ENCODE measurements at regions not wholly inside any gene's neighbourhood (a gene's known extent, or its start where the extent isn't known, plus 50 kb on each side); places are given as distances from the start of the nearest gene placed in this dataset.

GRCh38 chr15:93830221-93831080 is 400.9 kb upstream of the MCTP2 start:
- DNase-seq (ENCODE audit: low read depth in 1 of 2, low spot score in 1 of 2): no peak

DNA sequence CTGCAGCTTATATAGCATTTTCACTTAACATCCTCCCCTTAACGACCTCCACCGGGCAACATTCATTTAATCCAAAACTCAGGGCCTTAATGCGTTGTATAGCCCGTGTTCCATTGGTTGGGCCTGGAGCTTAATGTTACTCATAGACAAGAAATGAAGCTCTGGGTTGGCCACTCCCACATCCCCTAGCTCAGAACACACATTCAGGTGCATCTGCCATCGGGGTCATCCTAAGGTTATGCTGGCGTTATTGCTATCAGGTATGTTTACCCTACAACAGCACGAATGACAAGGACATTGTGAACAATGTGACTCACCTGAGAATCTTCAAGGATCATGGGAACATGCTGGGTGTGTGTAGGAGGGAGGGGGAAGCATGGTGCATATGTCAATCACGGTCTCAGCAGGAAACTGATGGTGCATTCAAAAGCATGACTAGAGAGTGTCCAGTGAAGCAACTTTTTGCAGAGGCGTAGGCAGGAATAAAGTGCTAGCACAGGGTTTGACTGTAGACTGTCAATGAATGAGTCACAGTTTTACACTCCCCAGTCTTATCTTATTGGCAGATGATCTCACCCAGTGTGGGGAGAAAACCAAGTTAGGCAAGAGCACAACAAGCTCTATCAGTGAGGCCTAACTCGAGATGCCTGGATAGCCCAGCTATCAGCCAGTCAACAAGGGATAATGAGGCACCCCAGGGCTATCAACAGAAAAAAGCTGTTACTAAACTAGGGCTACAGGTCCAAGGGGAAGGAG is 402.1 kb upstream of the MCTP2 start:
- DNase-seq (ENCODE audit: low read depth in 1 of 2, low spot score in 1 of 2): no peak

GRCh38 chr15:93826790-93827189 is 404.6 kb upstream of the MCTP2 start:
- no peak for DNase-seq (ENCODE audit: low read depth in 1 of 2, low spot score in 1 of 2)

DNA sequence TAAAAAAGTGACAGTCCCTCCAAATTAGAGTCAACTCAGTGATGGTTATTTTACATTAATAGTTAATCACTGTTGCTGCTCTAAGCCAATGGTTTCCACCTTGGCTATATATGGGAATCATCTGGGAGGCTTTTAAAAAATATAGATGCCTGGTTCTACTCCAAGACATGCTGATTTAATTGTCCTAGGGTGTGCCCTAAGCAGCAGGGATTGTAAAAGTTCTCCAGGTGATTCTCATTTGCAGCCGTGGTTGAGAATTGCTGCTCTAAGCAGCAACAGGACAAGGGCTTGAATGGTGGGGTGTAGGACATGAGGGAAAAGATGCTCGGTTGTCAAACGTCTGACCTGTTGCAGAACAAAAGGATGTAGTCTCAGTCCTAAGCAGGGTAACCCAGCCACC is 405.1 kb upstream of the MCTP2 start:
- DNase-seq (ENCODE audit: low read depth in 1 of 2, low spot score in 1 of 2): no peak

DNA sequence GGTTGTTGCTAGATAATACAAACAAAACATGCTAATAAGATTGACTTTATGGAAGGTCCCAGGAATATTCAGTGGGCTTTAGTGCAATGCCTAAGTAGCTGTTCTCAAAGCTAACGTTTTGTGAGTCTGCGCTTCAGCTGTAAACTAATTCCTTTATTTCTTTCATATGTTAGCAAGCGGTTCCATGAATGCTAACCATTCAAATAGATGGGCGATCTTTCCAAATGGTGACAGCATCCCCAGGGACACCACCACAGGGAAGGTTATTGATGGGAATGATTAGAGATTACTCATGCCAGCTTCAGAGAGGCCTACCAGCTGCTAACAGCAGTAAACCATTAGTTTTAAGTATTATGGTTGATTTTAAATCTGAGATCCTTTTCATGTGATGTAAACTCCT is 405.7 kb upstream of the MCTP2 start:
- no peak for DNase-seq (ENCODE audit: low read depth in 1 of 2, low spot score in 1 of 2)

DNA sequence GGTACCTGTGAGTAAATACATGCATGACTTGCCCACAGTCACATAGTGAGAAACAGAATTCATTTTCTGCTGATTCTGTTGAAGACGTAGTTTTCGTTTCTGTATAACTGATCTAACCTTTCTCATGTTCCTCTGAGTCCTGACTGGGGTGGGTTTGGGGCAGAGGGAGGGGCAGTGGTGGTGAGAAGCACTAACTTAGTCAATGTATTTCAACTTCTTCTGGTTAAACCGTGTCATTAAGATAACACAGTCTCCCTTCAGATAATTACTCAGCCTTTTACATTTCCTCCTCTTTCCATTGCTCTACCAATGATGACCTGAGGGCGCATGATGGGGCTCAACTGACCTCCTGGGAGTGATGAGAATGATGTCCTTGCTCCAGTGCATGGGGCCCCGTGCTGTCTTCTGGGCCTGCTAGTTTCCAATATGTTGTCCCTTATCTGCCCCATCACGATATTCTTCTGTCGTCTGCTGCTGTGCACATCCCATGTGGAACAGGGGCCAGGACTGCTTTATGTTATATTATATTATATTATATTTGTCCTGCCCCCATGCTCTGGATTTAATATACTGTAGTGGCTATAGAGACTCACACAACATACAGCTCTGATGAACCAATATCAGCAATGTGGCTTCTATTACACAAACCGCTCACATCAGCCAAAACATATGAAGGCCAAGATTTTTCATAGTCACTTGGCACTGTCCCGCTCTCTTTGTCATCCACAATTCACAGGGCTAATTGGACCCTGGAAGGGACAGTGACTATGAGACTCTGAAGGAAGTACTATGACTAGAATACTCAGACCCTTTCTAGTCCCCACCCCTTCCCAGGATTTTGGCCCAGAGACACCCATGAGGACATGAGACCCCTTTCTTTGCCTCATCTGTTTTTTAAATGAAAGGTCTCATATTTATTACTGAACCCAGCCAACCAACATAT is 407.1 kb upstream of the MCTP2 start:
- DNase-seq (ENCODE audit: low read depth in 1 of 2, low spot score in 1 of 2): no peak

- no peak for DNase-seq (ENCODE audit: low read depth in 1 of 2, low spot score in 1 of 2)
Measured at GRCh38 chr15:93820566-93820965, 410.8 kb upstream of the MCTP2 start.

DNA sequence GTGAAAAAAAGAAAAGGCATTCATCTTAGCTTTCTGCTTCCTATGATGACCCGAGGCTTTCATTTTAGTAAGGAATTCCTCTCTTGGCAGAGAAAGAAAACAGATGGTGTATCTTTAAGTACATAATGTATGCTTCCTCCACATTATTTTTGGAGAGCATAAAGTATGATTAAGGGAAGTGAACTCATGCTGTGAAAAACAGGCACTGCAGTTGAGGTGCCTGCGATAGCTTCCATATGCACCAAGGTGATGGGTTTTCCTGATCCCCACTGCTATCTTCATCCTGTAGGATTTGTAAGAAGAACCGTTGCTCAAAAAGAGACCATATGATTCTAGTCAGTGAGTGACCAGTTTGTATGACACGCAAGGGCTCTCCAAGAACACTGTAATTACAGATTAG is 411.5 kb upstream of the MCTP2 start:
- no peak for DNase-seq (ENCODE audit: low read depth in 1 of 2, low spot score in 1 of 2)

- DNase-seq (ENCODE audit: low read depth in 1 of 2, low spot score in 1 of 2): no peak
Measured at GRCh38 chr15:93816815-93817214, 414.5 kb upstream of the MCTP2 start.

- no peak for DNase-seq (ENCODE audit: low read depth in 1 of 2, low spot score in 1 of 2)
Measured at GRCh38 chr15:93811305-93811704, 420.1 kb upstream of the MCTP2 start.

- DNase-seq (ENCODE audit: low read depth in 1 of 2, low spot score in 1 of 2): no peak
Measured at GRCh38 chr15:93809516-93809915, 421.8 kb upstream of the MCTP2 start.

GRCh38 chr15:93803421-93804152 is 427.8 kb upstream of the MCTP2 start:
- DNase-seq (ENCODE audit: low read depth in 1 of 2, low spot score in 1 of 2): no peak

DNA sequence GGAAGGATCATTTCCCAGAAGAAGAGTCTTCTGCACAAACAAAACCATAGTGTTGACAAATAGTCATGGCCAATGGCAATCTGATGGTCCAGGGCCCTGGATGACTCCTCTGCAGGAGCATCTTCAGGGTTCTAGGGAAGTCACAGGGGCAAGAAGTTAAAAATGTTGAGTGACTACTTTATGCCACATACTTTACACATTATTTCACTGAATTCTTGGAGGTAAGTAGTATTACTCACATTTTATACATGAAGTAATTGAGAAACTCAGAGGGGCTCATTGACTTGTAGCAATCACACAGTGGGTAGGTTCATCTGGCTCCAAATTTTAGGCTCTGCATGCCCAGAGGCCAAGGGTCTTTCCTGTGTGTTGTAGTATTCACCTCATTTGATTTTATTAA is 430.2 kb upstream of the MCTP2 start:
- DNase-seq (ENCODE audit: low read depth in 1 of 2, low spot score in 1 of 2): no peak

DNA sequence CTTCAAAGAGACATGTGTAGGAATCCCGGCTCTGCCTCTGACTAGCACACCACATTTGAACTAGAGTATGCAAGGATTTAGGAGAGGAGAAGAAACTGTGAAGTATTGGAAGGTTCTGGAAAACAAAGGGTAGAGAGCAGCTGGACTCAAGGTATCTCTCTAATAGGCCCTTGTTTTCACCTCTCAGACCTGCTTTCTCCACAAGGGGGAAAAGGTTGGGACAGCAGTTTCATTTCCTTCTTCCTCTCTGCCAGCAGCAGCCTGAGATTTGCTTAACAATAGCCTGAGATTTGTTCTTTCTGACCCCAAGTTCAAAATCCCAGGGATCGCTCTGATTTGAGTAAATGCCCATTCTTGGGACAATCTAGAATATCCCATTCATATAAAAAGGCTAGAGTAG is 430.6 kb upstream of the MCTP2 start:
- DNase-seq (ENCODE audit: low read depth in 1 of 2, low spot score in 1 of 2): no peak

GRCh38 chr15:93789441-93789840 is 441.9 kb upstream of the MCTP2 start:
- DNase-seq (ENCODE audit: low read depth in 1 of 2, low spot score in 1 of 2): no peak

DNA sequence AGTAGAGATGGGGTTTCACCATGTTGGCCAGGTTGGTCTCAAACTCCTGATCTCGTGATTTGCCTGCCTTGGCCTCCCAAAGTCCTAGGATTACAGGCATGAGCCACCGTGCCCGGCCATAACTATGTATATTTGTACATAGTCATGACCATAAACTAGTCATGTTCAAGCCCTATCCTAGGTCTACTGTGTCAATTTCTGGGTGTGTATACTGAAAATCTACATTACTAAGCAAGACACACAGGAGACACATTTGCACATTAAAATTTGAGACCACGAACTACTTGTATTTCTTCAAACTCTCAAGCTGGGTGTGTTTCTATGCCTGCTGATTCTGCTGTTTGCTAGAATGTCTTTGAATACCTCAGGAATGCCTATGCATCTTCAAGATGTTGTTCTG is 451.3 kb upstream of the MCTP2 start:
- no peak for DNase-seq (ENCODE audit: low read depth in 1 of 2, low spot score in 1 of 2)

- DNase-seq (ENCODE audit: low read depth in 1 of 2, low spot score in 1 of 2): no peak
Measured at GRCh38 chr15:93779341-93779740, 452.0 kb upstream of the MCTP2 start.

- DNase-seq (ENCODE audit: low read depth in 1 of 2, low spot score in 1 of 2): no peak
Measured at GRCh38 chr15:93771196-93772030, 459.9 kb upstream of the MCTP2 start.

DNA sequence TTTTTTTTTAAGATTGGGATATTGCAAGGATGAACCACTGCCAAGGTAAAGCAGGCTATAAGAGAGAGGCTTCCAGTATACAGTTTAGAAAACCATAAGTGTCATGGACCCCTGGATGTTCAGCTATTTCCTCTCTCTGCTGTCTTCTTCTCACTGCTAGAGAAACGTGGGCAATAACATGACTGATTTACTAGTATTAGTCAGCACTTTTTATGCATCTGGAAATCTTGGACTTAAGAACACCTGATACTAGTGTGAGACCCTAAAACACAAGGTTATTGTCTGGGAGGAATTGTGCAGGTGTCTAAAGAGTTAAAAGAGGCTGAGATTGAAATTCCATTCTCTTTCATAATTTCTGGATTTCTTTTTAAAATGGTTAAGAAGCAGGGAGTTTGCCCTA is 460.6 kb upstream of the MCTP2 start:
- no peak for DNase-seq (ENCODE audit: low read depth in 1 of 2, low spot score in 1 of 2)

GRCh38 chr15:93762036-93762435 is 469.3 kb upstream of the MCTP2 start:
- no peak for DNase-seq (ENCODE audit: low read depth in 1 of 2, low spot score in 1 of 2)
